Endothelial cell (in vitro differentiated cells): ENCODE measurements at regions not wholly inside any gene's neighbourhood (a gene's known extent, or its start where the extent isn't known, plus 50 kb on each side); places are given as distances from the start of the nearest gene placed in this dataset.

Experiments
- DNase-seq: peaks from one replicate; pipeline ENCODE4 v3.0.0; 2021; ENCODE audit warnings: low spot score
- H3K27ac Mint-ChIP-seq: one replicate; pipeline ENCODE4 v1.8.0; 2021; ENCODE audit warnings: mixed read lengths, inconsistent platforms; ENCODE audit not compliant: unreplicated experiment
- H3K27me3 Mint-ChIP-seq: one replicate; pipeline ENCODE4 v1.8.0; 2021; ENCODE audit warnings: mild to moderate bottlenecking, moderate library complexity, mixed read lengths, inconsistent platforms; ENCODE audit not compliant: unreplicated experiment
- H3K36me3 Mint-ChIP-seq: one replicate; pipeline ENCODE4 v1.8.0; 2021; ENCODE audit warnings: mild to moderate bottlenecking, low read depth, mixed read lengths, inconsistent platforms; ENCODE audit not compliant: unreplicated experiment
- H3K4me1 Mint-ChIP-seq: one replicate; pipeline ENCODE4 v1.8.0; 2021; ENCODE audit warnings: mild to moderate bottlenecking, mixed read lengths, inconsistent platforms; ENCODE audit not compliant: unreplicated experiment
- H3K4me3 Mint-ChIP-seq: one replicate; pipeline ENCODE4 v1.8.0; 2021; ENCODE audit warnings: mild to moderate bottlenecking, mixed read lengths, inconsistent platforms; ENCODE audit not compliant: unreplicated experiment
- H3K9me3 Mint-ChIP-seq: one replicate; pipeline ENCODE4 v1.8.0; 2021; ENCODE audit warnings: mixed read lengths, inconsistent platforms; ENCODE audit not compliant: unreplicated experiment
- CTCF ChIP-seq: fragments of 200-600 bp; sonication (generic); IDR thresholded peaks from one replicate; pipeline ENCODE4 v1.5.0; 2021; ENCODE audit warnings: antibody characterized with exemption; ENCODE audit not compliant: unreplicated experiment

- H3K9me3 Mint-ChIP-seq: no peaks in the 10 kb centered on the region
- TF ChIP-seq CTCF: no peak
- H3K4me3 Mint-ChIP-seq: no peak overlapping the region
- peaks cover 8% of the 10 kb centered on the region for H3K4me1 Mint-ChIP-seq
- H3K27ac Mint-ChIP-seq: no peak overlapping the region
- no peaks in the 10 kb centered on the region for H3K36me3 Mint-ChIP-seq
- no peak for DNase-seq
- H3K27me3 Mint-ChIP-seq: peaks cover 5% of the 10 kb centered on the region
These were observed 65.8 kb downstream of the RASSF10 start for GRCh38 chr11:13074714-13075464.

GRCh38 chr11:13076961-13077360, 67.8 kb downstream of the RASSF10 start:
- no peak for DNase-seq
- TF ChIP-seq CTCF: no peak
- Mint-ChIP-seq H3K27ac (no peak overlapping the region), H3K36me3 (no peaks in the 10 kb centered on the region), H3K4me1 (peaks cover 8% of the 10 kb centered on the region), H3K4me3 (no peak overlapping the region), H3K9me3 (no peaks in the 10 kb centered on the region), H3K27me3 (peaks cover 3% of the 10 kb centered on the region)

- Mint-ChIP-seq H3K4me1 (peaks cover 16% of the 10 kb centered on the region), H3K9me3 (no peaks in the 10 kb centered on the region), H3K4me3 (no peak overlapping the region), H3K36me3 (no peaks in the 10 kb centered on the region), H3K27ac (no peak overlapping the region), H3K27me3 (peaks cover 2% of the 10 kb centered on the region)
- TF ChIP-seq CTCF: no peak
- DNase-seq: no peak
These were observed 71.7 kb downstream of the RASSF10 start for GRCh38 chr11:13080861-13081260.

GRCh38 chr11:13082588-13082987, 73.5 kb downstream of the RASSF10 start:
- H3K27me3 Mint-ChIP-seq: peaks cover 2% of the 10 kb centered on the region
- TF ChIP-seq CTCF: no peak
- no peaks in the 10 kb centered on the region for H3K36me3 Mint-ChIP-seq
- H3K27ac Mint-ChIP-seq: no peak overlapping the region
- DNase-seq: no peak
- peaks cover 16% of the 10 kb centered on the region for H3K4me1 Mint-ChIP-seq
- H3K9me3 Mint-ChIP-seq: no peaks in the 10 kb centered on the region
- H3K4me3 Mint-ChIP-seq: no peak overlapping the region

GRCh38 chr11:13090228-13090708, 81.2 kb downstream of the RASSF10 start:
- H3K4me3 Mint-ChIP-seq: no peak overlapping the region
- H3K36me3 Mint-ChIP-seq: peaks cover 5% of the 10 kb centered on the region
- H3K27me3 Mint-ChIP-seq: no peaks in the 10 kb centered on the region
- no peak overlapping the region for H3K27ac Mint-ChIP-seq
- no peak for TF ChIP-seq CTCF
- peaks cover 7% of the 10 kb centered on the region for H3K4me1 Mint-ChIP-seq
- DNase-seq: no peak
- no peaks in the 10 kb centered on the region for H3K9me3 Mint-ChIP-seq
